G401 (cell line): ENCODE measurements at regions not wholly inside any gene's neighbourhood (a gene's known extent, or its start where the extent isn't known, plus 50 kb on each side); places are given as distances from the start of the nearest gene placed in this dataset.

Experiments used
- DNase-seq: peaks from one replicate; pipeline ENCODE4 v3.0.0-alpha.2; 2015; ENCODE audit warnings: low spot score
- in situ Hi-C: cut with HindIII; loops from 2 replicates; pipeline ENCODE4 v1.10.0; 2016; ENCODE audit warnings: low sequenced_read_pairs, mixed read lengths

DNA sequence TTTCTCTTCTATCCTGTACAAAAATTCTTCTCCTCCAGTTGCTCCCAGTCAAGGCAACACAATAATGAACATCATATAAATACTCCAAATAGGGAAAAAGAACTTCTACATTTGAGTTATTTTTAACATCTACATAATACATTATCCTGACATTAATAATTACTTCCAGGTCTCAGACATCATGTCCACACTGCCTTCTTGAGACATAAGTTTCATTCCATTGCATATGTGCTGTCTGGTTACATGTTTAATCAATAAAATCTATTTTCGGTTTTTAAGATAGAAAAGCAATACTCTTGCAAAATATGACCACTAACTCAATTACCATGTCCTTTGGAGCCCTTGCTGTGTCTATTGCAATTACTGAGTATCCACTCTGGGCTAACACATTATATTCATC, 881.9 kb downstream of the GALC start:
- DNase-seq: no peak
- in situ Hi-C loops: no loop called here

DNA sequence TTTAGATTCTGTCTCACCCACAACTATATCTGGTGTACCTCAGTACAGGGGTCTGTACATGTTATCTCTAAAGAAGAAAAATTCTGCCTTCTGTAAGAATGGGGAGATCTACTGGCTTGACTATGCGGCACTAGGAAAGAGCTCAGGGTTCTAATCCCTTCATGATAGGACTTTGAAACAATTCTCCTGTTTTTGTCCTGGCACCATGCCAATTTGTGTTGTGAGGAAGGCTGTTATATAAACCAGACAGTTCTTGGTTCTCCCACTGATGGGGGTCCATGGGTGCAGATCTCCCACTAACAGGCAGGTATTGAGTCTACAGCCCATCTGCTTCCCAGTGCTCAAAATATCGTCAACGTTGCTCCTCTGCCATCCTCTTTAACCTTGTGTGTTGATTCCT, 883.7 kb downstream of the GALC start:
- no peak for DNase-seq

DNA sequence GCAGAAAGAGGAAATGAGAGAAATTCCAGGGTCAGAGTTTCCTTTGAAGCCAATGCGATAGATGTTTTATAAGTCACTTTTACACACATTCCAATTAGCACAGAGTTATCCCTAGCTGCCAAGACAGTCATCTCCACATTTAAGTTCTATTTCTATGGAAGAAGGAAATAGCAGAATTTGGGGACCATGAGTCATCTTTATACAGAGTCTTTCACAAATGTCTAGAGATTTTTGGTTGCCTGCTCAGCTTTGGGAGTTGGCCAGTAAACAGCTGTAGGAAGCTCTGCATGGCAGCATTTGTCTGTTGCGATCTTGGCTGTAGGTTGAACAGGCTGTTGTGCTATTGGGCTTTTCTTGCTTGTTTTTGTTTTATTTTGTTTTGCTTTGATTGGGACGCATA, 884.3 kb downstream of the GALC start:
- DNase-seq: no peak
- in situ Hi-C loops: no loop called here

More for the DNA sequence above, 883.7 kb downstream of the GALC start:
- in situ Hi-C loops: no loop called here

DNA sequence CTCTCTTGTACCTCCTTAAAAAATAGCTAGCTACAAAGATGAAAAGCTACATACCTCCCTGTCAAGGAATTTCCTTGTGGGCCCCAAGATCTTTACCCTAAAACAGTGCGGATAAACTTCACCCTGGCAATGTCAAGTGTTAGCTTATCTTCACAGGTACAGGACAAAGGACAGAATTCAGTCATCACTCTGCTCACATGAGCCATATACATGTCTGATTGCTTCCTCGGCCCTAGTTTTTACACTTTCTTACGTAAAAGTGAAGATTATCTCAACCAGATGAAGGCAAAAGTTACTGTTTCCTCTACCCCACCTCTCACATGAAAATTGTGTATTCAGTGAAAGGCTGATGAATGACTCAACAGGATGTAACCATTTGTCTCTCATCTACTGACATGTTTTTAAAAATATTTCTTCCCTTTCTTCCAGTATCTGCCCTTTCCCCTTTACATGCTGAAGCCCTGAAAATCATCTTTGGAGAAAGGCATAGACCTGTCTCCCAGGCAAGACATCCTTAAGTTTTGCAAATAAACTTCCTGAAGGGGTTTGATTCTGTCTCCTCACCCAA, 890.1 kb downstream of the GALC start:
- in situ Hi-C loops: no loop called here
- DNase-seq: no peak

DNA sequence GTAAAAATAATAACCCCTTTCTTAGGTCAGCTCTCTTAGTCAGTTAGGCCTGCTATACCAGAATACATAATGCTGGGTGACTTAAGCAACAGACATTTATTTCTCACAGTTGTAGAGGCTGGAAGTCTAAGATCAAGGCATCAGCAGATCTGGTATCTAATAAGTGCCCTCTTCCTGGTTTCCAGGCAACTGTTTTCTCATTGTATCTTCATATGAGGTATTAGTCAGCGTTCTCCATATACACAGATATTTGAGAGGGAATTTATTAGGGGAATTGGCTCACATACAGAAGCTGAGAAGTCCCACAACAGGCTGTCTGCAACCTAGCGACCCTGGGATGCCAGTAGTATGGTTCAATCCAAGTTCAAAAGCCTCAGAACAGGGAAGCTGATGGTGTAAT, 896.0 kb downstream of the GALC start:
- in situ Hi-C loops: no loop called here
- no peak for DNase-seq

DNA sequence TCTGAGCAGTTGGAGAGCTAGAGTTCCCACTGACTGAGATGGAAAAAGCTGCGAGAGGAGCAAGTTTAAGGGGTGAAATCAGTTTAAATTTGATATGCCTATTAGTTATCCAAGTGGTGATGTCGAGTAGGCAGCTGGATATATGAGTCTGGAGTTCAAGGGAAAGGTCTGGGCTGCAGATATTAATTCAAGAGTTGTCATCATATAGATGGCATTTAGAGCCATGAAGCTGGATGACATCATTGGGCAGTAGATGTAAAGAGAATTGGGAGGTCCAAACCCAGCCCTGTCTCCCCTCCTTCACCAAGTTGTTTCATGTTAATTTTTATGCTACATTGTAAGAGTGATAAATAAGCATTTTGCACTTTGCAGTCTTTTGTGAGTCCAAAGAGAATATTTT, 898.1 kb downstream of the GALC start:
- no peak for DNase-seq
- in situ Hi-C loops: no loop called here

DNA sequence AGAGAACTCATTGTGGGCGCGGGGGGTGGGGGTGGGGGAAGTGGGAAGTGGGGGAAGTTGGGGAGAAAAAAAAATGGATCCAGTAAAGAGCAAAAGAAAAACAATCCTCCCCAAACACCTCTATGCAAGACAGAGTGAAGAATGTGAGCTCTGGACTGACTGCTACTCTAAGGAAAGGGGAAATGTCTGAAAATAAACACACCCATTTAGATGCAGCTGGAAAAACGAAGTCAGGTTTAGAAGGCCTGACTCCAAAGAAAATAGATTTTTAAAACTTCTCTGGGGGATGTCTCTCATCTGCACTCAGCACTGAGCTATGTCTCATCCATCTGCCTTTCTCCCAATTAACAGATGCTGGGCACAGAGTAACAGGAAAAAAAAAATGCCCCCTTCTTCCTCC, 904.4 kb downstream of the GALC start:
- in situ Hi-C loops: no loop called here
- DNase-seq: no peak

DNA sequence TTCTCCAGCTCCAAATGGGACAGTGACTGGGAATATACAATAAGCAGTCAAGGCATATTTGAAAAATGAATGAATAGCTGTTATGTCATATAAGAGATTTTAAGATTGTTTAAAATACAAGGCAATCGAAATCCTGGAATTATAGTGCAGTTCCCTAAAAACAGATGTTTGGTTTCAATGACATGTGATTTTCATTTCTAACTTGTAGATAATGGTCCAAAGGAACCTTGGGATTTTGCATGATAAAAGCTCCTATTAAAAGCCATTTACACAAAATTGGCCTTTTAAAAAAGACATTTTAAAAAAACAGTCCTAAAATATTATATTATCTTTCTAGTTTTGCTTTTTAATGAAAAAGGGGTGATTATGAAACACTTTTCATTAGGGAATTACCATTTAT, 905.1 kb downstream of the GALC start:
- in situ Hi-C loops: no loop called here
- DNase-seq: no peak

DNA sequence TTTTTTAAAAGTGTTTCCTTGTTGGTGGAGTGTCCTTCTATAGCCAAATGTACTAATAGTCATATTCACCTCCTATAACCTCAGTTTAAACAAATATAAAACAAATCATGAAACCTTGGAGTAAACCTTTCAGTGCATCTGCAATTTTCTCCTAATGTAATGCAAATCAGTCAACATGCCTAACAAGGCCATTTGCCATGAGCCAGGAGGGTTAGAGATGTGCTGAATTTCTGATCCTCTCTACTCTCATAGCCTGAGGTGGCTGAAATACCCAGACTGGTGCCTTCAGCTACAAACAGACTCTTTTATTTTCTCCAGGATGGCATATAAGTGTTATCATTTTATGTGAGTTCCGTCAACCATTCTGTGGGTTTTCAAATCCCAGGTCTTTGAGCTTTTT, 908.1 kb downstream of the GALC start:
- in situ Hi-C loops: no loop called here
- no peak for DNase-seq

DNA sequence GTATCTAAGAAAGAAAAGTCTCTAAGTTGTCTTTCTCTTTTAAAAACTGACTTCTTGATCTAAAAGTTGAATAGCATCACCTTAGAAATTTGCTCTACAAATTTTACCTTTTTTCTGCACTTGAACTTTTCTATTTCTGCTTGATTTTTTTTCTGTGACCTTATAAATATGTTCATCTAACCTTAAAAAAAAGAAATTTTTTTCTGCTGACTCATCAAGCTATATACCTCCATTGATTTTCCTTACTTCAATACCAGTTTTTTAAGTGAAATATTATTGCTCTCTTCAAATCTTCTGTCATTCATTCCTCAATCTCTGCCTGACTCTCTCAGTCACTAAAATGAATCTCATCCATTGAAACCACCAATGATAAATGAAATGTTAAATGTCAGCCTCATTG, 910.1 kb downstream of the GALC start:
- in situ Hi-C loops: no loop called here
- no peak for DNase-seq

DNA sequence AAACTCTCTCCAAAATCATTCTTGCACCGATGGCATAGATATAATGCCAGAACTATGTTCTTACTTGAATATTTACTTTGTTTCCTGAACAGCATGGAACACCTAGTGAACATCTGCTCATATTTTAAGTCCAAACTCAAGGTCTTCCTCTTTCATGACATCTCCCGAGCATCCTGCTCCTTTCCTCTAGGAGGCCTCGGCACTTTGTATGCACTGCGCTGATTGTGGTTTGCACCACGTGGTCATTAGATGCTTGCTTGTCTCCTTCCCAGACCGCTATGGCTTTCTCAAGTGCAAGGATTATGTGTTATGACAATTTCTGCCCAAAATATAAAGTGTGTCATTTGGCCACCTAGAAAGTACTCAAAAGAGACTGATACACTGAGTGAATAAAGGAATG, 912.0 kb downstream of the GALC start:
- DNase-seq: no peak
- in situ Hi-C loops: no loop called here

DNA sequence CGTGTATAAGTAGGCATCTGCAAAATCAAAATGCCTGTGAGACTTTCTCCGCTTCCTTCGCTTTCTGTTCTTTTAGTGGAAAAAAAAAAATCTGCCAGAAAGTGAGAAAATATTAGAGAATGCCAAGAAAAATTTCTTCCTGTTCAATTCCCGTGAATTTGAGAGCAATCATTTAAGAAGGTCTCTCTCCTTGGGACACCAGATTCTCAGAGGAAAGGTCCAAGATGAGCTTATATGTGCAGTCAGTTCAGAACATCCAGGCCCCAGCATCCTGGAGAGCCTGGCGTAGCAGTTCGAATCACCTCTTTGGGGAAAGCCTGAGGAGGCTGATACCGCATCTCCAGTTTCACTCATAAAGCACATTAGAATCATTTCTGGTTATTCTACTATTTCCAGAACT, 912.8 kb downstream of the GALC start:
- in situ Hi-C loops: no loop called here
- DNase-seq: no peak

DNA sequence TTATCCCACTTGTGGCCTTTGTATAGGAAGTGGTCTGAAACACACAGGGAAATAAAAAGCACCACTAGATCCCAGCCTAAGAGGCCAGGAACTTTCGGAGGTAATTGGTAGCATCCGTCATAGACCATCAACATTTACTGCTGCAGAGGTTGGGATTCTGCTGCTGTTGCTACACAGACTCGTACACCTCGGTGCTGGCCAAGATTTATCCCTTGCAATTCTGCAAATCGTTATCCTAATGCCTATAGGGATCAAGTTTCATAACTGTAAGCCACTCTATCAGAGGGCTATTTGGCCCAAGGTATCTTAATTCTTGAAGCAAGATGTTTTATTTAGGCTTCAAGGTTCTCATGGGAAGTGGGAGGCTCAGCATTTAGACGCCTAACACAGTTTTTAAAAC, 913.6 kb downstream of the GALC start:
- in situ Hi-C loops: no loop called here
- DNase-seq: no peak

DNA sequence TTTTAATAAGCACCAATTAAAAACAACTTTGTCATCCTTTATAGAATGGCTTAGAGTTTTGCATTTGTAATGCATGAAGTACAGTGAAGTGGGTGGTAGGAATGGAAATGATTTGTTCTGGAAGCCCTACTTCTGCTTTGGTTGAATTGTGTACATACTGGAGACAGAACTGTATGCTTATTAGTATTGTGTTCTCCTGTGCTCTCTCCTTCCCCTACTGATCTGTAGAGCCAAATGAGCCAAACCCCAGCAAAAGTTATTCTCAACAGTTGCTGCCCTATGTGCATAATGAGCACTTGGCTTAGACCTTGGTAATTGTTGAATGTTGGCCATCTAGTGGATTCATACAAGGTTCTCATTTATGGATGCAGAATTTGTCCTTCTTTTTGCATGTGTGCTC, 916.1 kb downstream of the GALC start:
- in situ Hi-C loops: no loop called here
- DNase-seq: no peak

DNA sequence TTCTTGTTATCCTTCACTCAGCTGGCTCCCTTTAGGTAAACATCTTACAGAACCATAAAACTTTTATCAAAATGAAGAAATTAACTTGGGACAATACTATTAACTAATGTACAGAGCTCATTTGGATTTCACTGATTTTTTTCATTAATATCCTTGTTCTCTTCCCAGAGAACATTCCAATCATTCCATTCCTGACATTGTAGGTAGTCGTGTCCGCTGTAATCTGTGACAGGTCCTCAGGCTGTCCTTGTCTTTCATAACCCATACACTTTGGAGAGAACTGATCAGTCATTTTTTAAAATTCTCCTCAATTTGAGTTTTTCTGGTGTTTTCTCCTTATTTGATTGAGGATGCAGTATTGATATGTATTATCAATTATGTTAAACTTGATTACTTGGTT, 916.8 kb downstream of the GALC start:
- no peak for DNase-seq
- in situ Hi-C loops: no loop called here

DNA sequence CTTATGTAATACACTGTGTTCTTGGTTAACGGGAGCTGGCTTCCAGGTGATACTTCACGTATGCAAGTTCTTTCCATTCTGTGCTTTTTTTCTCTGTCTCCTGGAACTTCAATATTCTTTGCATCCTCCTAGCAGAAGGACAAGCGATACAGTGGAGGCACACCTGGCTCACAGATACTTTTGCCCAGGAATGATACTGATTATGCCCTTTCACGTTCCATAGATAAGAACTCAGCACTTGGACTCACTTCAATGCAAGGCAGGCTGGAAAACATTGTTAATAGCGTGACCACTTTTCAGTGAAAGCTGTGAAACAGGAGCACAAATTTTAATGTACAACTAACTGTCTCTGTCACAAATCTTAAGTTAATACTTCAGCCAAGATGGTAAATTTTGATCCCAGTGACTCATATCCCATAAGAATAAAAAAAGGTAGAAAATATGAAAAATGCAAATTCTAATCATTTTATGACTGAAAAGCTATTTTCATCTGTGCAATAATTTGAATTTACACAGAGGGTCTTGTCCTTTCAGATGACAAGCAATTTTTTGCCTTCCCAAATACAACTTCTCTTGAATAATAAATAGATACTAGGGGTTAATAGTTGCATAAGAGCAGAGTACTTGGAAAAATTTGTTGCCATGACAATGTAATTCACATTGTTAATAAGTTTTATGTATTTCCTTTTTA, 919.0 kb downstream of the GALC start:
- in situ Hi-C loops: no loop called here
- no peak for DNase-seq

DNA sequence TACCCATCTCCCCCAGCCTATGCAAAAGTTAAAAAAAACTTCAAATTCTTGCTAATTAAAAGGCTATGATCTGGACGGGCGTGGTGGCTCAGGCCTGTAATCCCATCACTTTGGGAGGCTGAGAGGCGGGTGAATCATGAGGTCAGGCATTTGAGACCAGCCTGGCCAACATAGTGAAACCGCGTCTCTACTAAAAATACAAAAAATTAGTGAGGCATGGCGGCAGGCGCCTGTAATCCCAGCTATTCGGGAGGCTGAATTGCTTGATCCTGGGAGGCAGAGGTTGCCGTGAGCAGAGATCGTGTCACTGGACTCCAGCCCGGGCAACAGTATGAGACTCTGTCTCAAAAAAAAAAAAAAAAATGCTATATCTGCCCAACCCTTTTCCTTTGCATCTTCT, 925.4 kb downstream of the GALC start:
- in situ Hi-C loops: no loop called here
- no peak for DNase-seq

DNA sequence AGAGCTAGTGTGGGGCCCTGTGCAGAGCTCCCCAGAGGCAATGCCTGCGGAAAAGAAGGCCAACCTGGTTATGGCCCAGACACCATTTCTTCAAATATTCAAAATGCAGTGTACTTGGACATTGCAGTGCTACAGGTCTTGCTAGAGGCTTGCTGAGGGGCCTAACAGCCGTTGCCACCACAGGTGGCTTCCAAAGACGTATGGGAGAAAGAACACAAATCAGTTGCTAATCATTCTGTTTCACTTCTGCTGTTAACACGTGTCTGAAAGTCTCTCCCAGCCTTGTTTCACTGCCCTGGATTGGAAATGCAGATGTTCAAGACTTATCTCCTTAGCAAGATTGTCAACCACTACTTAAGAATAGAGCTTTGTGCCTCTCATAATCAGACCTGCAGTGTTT, 925.9 kb downstream of the GALC start:
- DNase-seq: no peak

DNA sequence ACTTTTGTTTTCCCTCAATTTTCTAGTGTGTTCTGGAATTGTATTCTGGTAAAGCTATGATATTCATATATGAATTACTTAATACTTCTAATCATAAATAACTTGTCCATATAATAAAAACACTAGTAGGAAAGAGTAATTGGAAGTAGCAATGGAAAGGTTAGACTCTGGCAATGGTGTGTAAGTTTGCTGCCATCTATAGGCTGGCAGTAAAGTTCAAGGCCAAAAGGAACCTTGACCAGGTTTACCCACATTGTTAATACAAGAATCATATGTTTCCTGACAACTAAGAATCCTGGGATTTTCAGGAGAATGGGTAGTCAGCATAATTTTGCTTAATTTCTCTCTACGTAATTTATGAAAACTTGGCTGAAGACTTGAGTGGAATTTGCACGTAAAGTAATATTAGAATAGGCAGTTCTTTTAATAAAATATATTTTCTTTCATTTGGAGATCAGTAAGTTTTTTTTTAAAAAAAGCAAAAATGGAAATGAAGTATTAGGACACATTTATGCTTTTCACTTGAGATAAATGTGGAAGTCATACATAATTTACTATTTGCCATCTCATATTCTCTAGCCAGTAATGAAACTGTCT, 926.7 kb downstream of the GALC start:
- DNase-seq: no peak
- in situ Hi-C loops: no loop called here

More for the DNA sequence above, 925.9 kb downstream of the GALC start:
- in situ Hi-C loops: no loop called here

DNA sequence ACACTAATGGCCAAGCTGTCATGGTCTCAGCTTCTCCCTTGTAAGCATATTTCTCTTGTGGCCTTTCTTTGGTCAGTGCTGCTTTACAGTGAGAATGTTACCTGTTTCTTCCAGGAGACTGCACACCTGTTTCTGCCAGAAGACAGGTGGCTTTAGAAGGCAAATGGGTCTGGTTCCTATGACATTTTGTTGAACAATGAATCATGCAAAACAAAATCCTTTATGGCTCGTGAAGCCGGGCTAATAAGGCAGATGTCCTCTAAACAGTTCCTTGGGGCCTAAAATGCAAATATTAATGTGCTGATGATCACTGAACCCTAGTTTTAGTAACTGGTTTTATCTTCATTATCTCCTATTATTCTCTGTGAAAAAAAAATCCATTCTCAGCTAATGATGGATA, 927.6 kb downstream of the GALC start:
- in situ Hi-C loops: no loop called here
- DNase-seq: no peak

DNA sequence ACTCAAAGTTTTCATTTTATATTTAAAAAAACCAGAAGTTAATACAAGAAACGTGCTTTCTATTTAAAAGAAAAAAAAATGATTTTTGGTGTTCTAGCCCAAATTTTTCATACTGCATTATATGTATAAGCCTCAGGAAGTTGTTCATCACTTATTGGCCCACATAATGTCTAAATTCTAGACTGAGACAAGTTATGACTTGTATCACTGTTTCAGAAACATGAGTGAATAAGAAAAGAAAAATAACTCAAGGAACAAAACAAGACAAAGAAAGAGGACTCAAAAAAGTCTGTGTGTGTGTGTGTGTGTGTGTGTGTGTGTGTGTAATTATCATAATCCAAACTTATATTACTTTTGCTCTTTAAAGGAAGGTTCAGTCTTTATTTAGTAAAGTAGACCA, 929.8 kb downstream of the GALC start:
- in situ Hi-C loops: no loop called here
- no peak for DNase-seq
